DND-41 (cell line): ENCODE measurements at regions not wholly inside any gene's neighbourhood (a gene's known extent, or its start where the extent isn't known, plus 50 kb on each side); places are given as distances from the start of the nearest gene placed in this dataset.

Source experiments
- CTCF ChIP-seq: IDR thresholded peaks from 2 replicates; pipeline ENCODE4 v1.5.1; 2012; ENCODE audit warnings: borderline replicate concordance, low read length, moderate library complexity, mild to moderate bottlenecking; ENCODE audit not compliant: poor library complexity, severe bottlenecking; ENCODE audit errors: extremely low read depth
- EZH2 ChIP-seq: IDR thresholded peaks from 3 replicates; pipeline ENCODE4 v1.6.1; 2012; ENCODE audit warnings: borderline replicate concordance, low read depth, mild to moderate bottlenecking, moderate library complexity, low read length, inconsistent platforms; ENCODE audit not compliant: severe bottlenecking

GRCh38 chr21:32909393-32909792, 116.3 kb upstream of the OLIG2 start:
- TF ChIP-seq CTCF (no peak), EZH2 (no peak)
